B cell (primary cell): ENCODE measurements at regions not wholly inside any gene's neighbourhood (a gene's known extent, or its start where the extent isn't known, plus 50 kb on each side); places are given as distances from the start of the nearest gene placed in this dataset.

Experiments used
- ATAC-seq: fragments of 200-7000 bp; cut with Tn5 transposase; one replicate; pipeline ENCODE4 v1.10.0; 2021; ENCODE audit warnings: low read depth, mild to moderate bottlenecking, moderate number of reproducible peaks, moderate library complexity
- CTCF ChIA-PET: fragments of 350-600 bp; sonication (Branson Sonifier 250); formaldehyde crosslinking; loops from one replicate; lab custom pipeline; 2021; ENCODE audit warnings: antibody characterized with exemption, inconsistent platforms; lab: Charles Lee
- POLR2A ChIA-PET: fragments of 350-600 bp; sonication (Branson Sonifier 250); formaldehyde crosslinking; loops from one replicate; lab custom pipeline; 2021; ENCODE audit warnings: antibody characterized with exemption; lab: Charles Lee
- DNase-seq: peaks from one replicate; pipeline ENCODE4 v3.0.0; 2013
- H2AFZ ChIP-seq: 2 replicates; pipeline ENCODE4 v1.6.1; 2012; ENCODE audit warnings: mild to moderate bottlenecking, low read depth, low read length; ENCODE audit not compliant: insufficient read depth, poor library complexity, severe bottlenecking
- H3K27ac ChIP-seq, 2 donors: 1 replicate in 1 of 2; 2 replicates in 1 of 2; pipeline ENCODE4 v1.5.1; 2012 to 2013; ENCODE audit warnings: low read length in 2 of 2, mild to moderate bottlenecking in 2 of 2, moderate library complexity in 1 of 2
- H3K27me3 ChIP-seq, 4 experiments: fragments of 200-600 bp in 1 of 4; sonication (generic) in 1 of 4; replicated peaks in 1 of 4; 1 replicate in 2 of 4; 2 replicates in 2 of 4; pipeline versions ENCODE4 v1.6.1 to v1.7.0; 2013 to 2016; ENCODE audit warnings: low read length in 3 of 4, mild to moderate bottlenecking in 2 of 4, mixed read lengths in 1 of 4, moderate library complexity in 1 of 4; ENCODE audit not compliant: insufficient read depth in 4 of 4, control insufficient read depth in 3 of 4; ENCODE audit errors: control extremely low read depth in 1 of 4
- H3K36me3 ChIP-seq, 2 experiments: replicated peaks in 1 of 2; 1 replicate in 1 of 2; 2 replicates in 1 of 2; pipeline versions ENCODE4 v1.6.1 to v1.7.1; 2013; ENCODE audit warnings: low read length in 1 of 2; ENCODE audit not compliant: insufficient read depth in 2 of 2, control insufficient read depth in 1 of 2; ENCODE audit errors: control extremely low read depth in 1 of 2, extremely low read depth in 1 of 2
- H3K4me1 ChIP-seq, 2 donors: fragments of 200-600 bp in 1 of 2; sonication (generic) in 1 of 2; 1 replicate in 1 of 2; 2 replicates in 1 of 2; pipeline versions ENCODE4 v1.5.1 to v1.6.1; 2013 to 2017; ENCODE audit warnings: low read length in 2 of 2; ENCODE audit not compliant: control insufficient read depth in 2 of 2, insufficient read depth in 2 of 2
- H3K4me2 ChIP-seq: replicated peaks from 2 replicates; pipeline ENCODE3; 2012; ENCODE audit warnings: mild to moderate bottlenecking, low read depth, low read length; ENCODE audit not compliant: poor library complexity, severe bottlenecking
- H3K4me3 ChIP-seq, 5 experiments: fragments of 200-600 bp in 1 of 5; sonication (generic) in 1 of 5; 1 replicate in 3 of 5; 2 replicates in 2 of 5; pipeline versions ENCODE4 v1.5.1 to v1.7.0; 2011 to 2016; ENCODE audit warnings: low read length in 4 of 5, mild to moderate bottlenecking in 4 of 5, low read depth in 2 of 5, control low read depth in 1 of 5, moderate library complexity in 1 of 5; ENCODE audit not compliant: insufficient read depth in 1 of 5; ENCODE audit errors: control extremely low read depth in 1 of 5, extremely low read depth in 1 of 5
- H3K79me2 ChIP-seq: fragments of 200-600 bp; sonication (generic); one replicate; pipeline ENCODE4 v1.6.0; 2016; ENCODE audit warnings: low read length; ENCODE audit not compliant: control insufficient read depth, insufficient read depth
- H3K9ac ChIP-seq: fragments of 200-600 bp; sonication (generic); 2 replicates; pipeline ENCODE4 v1.6.1; 2017; ENCODE audit warnings: mild to moderate bottlenecking, low read length, moderate library complexity
- H3K9me3 ChIP-seq, 3 donors: one replicate each; pipeline versions ENCODE4 v1.6.1 to v1.7.1; 2013; ENCODE audit warnings: low read length in 2 of 3; ENCODE audit not compliant: control insufficient read depth in 2 of 3, insufficient read depth in 1 of 3; ENCODE audit errors: control extremely low read depth in 1 of 3
- H4K20me1 ChIP-seq: 2 replicates; pipeline ENCODE4 v1.6.0; 2012; ENCODE audit warnings: mild to moderate bottlenecking, low read length; ENCODE audit not compliant: insufficient read depth, control insufficient read depth, poor library complexity, severe bottlenecking
- H3K27ac Mint-ChIP-seq: one replicate; pipeline ENCODE4 v1.8.0; 2021; ENCODE audit warnings: mixed read lengths
- H3K27me3 Mint-ChIP-seq: one replicate; pipeline ENCODE4 v1.8.0; 2021; ENCODE audit warnings: mixed read lengths
- H3K4me1 Mint-ChIP-seq: one replicate; pipeline ENCODE4 v1.8.0; 2021; ENCODE audit warnings: mixed read lengths
- H3K4me3 Mint-ChIP-seq: one replicate; pipeline ENCODE4 v1.8.0; 2021; ENCODE audit warnings: mixed read lengths
- H3K9me3 Mint-ChIP-seq: one replicate; pipeline ENCODE4 v1.8.0; 2022; ENCODE audit warnings: mixed read lengths; ENCODE audit not compliant: insufficient read depth
- CTCF ChIP-seq: fragments of 200-600 bp; IDR thresholded peaks from one replicate; pipeline ENCODE4 v1.8.0; 2022; ENCODE audit warnings: antibody characterized with exemption, mild to moderate bottlenecking
- EZH2 ChIP-seq: IDR thresholded peaks from 2 replicates; pipeline ENCODE4 v1.6.1; 2012; ENCODE audit warnings: borderline replicate concordance, low read depth, mild to moderate bottlenecking, moderate library complexity, low read length; ENCODE audit not compliant: insufficient read depth, poor library complexity, severe bottlenecking
- WGBS: methylation state at CpG from one replicate; pipeline ENCODE4 v1.1.5; 2013; ENCODE audit warnings: missing lambda C conversion rate; ENCODE audit not compliant: insufficient coverage; 5-methylcytosine and 5-hydroxymethylcytosine counted together
- intact Hi-C: fragments of 100-400 bp; cut with micrococcal nuclease; formaldehyde crosslinking; loops from one replicate; pipeline ENCODE4 v1.10.0; 2022

- Histone ChIP-seq H3K27me3 (no peaks in the 10 kb centered on the region), H3K79me2 (no peaks in the 10 kb centered on the region), H3K4me1 (no peaks in the 10 kb centered on the region), H3K27ac (no peak overlapping the region), H2AFZ (no peak overlapping the region), H3K4me3 (no peak overlapping the region), H3K9ac (no peak overlapping the region), H3K9me3 (peaks cover 0 to 32% (median 0%) of the 10 kb centered on the region in 3 donors), H4K20me1 (no peaks in the 10 kb centered on the region), H3K4me2 (no peak overlapping the region), H3K36me3 (no peaks in the 10 kb centered on the region)
- Mint-ChIP-seq H3K4me3 (no peak overlapping the region), H3K27ac (no peak overlapping the region), H3K9me3 (peaks cover 4% of the 10 kb centered on the region), H3K27me3 (peaks cover 13% of the 10 kb centered on the region), H3K4me1 (no peaks in the 10 kb centered on the region)
- CTCF ChIA-PET: no interaction called here
- intact Hi-C loops: no loop called here
- WGBS: 91% methylated on average over 10 of the region's 10 CpGs
- POLR2A ChIA-PET: no interaction called here
- TF ChIP-seq CTCF: no peak
- TF ChIP-seq EZH2: no peak
- DNase-seq (no peak), ATAC-seq (no peak)
Observed at GRCh38 chr2:239589833-239590232, 189.0 kb upstream of the HDAC4 start.

GRCh38 chr2:239589270-239589825 is 188.5 kb upstream of the HDAC4 start:
- Histone ChIP-seq H4K20me1 (no peaks in the 10 kb centered on the region), H3K9ac (no peak overlapping the region), H3K4me3 (no peak overlapping the region), H3K4me1 (no peaks in the 10 kb centered on the region), H3K27ac (no peak overlapping the region), H3K9me3 (peaks cover 0 to 30% (median 0%) of the 10 kb centered on the region in 3 donors), H3K79me2 (no peaks in the 10 kb centered on the region), H3K36me3 (no peaks in the 10 kb centered on the region), H3K4me2 (no peak overlapping the region), H3K27me3 (no peaks in the 10 kb centered on the region), H2AFZ (no peak overlapping the region)
- intact Hi-C loops: no loop called here
- ChIA-PET POLR2A (no interaction called here), CTCF (no interaction called here)
- H3K27ac Mint-ChIP-seq: no peak overlapping the region
- H3K27me3 Mint-ChIP-seq: peaks cover 13% of the 10 kb centered on the region
- H3K4me3 Mint-ChIP-seq: no peak overlapping the region
- no peak for TF ChIP-seq CTCF
- no peak for TF ChIP-seq EZH2
- H3K4me1 Mint-ChIP-seq: no peaks in the 10 kb centered on the region
- ATAC-seq (no peak), DNase-seq (no peak)
- peaks cover 4% of the 10 kb centered on the region for H3K9me3 Mint-ChIP-seq
- WGBS: 89% methylated on average over 5 of the region's 7 CpGs
